Colonic mucosa (tissue), 4 donors: ENCODE measurements at regions not wholly inside any gene's neighbourhood (a gene's known extent, or its start where the extent isn't known, plus 50 kb on each side); places are given as distances from the start of the nearest gene placed in this dataset.

Experiments
- DNase-seq: peaks from one replicate; pipeline ENCODE4 v3.0.0-alpha.2; 2020
- H3K27ac ChIP-seq: fragments of 200-600 bp; one replicate; pipeline ENCODE4 v1.8.0; 2021
- H3K27me3 ChIP-seq: fragments of 200-600 bp; one replicate; pipeline ENCODE4 v1.8.0; 2021
- H3K36me3 ChIP-seq: fragments of 200-600 bp; one replicate; pipeline ENCODE4 v1.8.0; 2021
- H3K4me1 ChIP-seq: fragments of 200-600 bp; one replicate; pipeline ENCODE4 v1.8.0; 2021; ENCODE audit warnings: mild to moderate bottlenecking
- H3K4me3 ChIP-seq: fragments of 200-600 bp; one replicate; pipeline ENCODE4 v1.8.0; 2021
- H3K9ac ChIP-seq, 2 donors: one replicate each; pipeline ENCODE4 v1.7.0; 2013; ENCODE audit warnings: control low read depth in 2 of 2, low read depth in 2 of 2, low read length in 2 of 2
- H3K9me3 ChIP-seq: fragments of 200-600 bp; one replicate; pipeline ENCODE4 v1.8.0; 2021
- CTCF ChIP-seq: fragments of 200-600 bp; IDR thresholded peaks from one replicate; pipeline ENCODE4 v1.8.0; 2022; ENCODE audit warnings: antibody characterized with exemption, mild to moderate bottlenecking
- intact Hi-C: fragments of 100-400 bp; cut with DNase I; formaldehyde crosslinking; loops from one replicate; pipeline ENCODE4 v1.14.1; 2022
- donor health status: healthy.
- donor health status: DM: no; HTN: no; CAD: no.
- donor health status: DM: no; HTN: no; CAD: no.

DNA sequence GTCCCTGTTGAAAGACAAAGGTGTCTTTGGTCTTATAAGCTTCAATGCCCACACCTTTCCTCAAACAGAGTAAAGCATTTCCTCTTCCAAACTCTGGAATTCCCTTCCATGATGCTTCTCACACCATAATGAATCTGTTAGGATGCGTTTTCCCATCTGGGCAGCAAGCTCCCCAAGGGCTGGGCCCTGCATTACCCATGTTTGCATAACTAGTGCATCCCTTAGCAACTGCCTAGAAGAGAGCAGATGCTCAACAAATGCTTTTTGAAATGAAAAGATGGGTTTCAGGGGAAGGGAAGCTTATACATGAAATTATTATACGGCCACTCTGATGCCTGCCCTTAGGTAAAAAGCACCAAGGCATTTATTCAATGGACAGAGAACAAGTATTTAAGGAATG is 124.5 kb upstream of the CCL2 start:
- Histone ChIP-seq H3K4me3 (no peak overlapping the region), H3K36me3 (no peaks in the 10 kb centered on the region), H3K4me1 (no peaks in the 10 kb centered on the region), H3K27ac (no peak overlapping the region), H3K27me3 (no peaks in the 10 kb centered on the region), H3K9ac (no peak overlapping the region), H3K9me3 (no peaks in the 10 kb centered on the region)
- intact Hi-C loops = no loop called here
- no peak for TF ChIP-seq CTCF
- no peak for DNase-seq

DNA sequence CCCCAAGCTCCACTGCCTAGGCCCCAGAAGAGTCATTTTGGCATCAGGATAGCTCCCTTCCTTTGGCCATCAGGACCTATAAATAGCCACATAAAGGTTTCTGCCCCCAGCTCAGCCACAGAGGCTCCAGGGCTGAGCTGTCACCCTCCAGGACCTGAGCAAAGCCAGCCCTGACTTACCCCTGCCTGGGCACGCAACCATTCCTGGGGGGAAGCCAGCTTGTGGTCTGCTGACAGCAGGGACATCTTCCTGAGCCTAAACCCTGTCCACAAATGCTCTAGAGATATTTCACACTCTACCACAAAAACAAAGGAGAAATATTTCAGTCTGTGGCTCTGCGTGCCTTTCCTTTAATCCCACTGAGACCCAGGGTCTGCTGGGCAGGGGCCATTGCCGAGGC is 123.7 kb upstream of the CCL2 start:
- no peak overlapping the region for H3K9ac ChIP-seq
- no peaks in the 10 kb centered on the region for H3K4me1 ChIP-seq
- no peak overlapping the region for H3K4me3 ChIP-seq
- no peaks in the 10 kb centered on the region for H3K9me3 ChIP-seq
- H3K36me3 ChIP-seq = no peaks in the 10 kb centered on the region
- no peaks in the 10 kb centered on the region for H3K27me3 ChIP-seq
- no peak overlapping the region for H3K27ac ChIP-seq
- no peak for TF ChIP-seq CTCF
- intact Hi-C loops = no loop called here
- DNase-seq = no peak

DNA sequence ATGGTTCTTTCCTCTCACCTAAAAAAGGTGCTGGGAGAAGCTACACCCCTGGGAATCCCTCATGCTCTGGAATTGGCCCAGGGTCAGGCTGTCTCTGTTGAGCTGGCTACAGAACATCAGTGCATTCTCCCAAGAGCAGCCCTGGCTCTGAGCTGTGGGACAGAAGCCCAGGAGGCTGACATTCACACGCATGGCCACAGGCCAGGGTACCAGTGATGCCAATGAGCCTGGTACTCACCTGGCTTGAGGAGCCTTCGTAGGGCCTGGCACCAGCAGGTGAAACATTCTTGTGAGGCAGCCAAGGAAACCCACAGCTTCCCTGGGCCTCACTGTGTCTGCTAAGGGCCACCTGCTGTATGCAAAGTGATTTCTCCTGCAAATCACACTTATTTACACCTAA is 121.7 kb upstream of the CCL2 start:
- no peak for TF ChIP-seq CTCF
- Histone ChIP-seq H3K9me3 (no peaks in the 10 kb centered on the region), H3K36me3 (no peaks in the 10 kb centered on the region), H3K9ac (no peak overlapping the region), H3K27me3 (no peaks in the 10 kb centered on the region), H3K4me3 (no peak overlapping the region), H3K4me1 (no peaks in the 10 kb centered on the region), H3K27ac (no peak overlapping the region)
- intact Hi-C loops = no loop called here
- DNase-seq = no peak

GRCh38 chr17:34135841-34136240 is 119.2 kb upstream of the CCL2 start:
- intact Hi-C loops = no loop called here
- no peak for TF ChIP-seq CTCF
- no peak for DNase-seq

GRCh38 chr17:34140006-34140405 is 115.1 kb upstream of the CCL2 start:
- intact Hi-C loops = loop anchor here (10.0 kb wide), 1 partner anchor 355 kb away; no protein-coding TSS in a partner anchor
- Histone ChIP-seq H3K9me3 (no peaks in the 10 kb centered on the region), H3K9ac (no peak overlapping the region), H3K4me1 (no peaks in the 10 kb centered on the region), H3K4me3 (no peak overlapping the region), H3K36me3 (no peaks in the 10 kb centered on the region), H3K27me3 (no peaks in the 10 kb centered on the region), H3K27ac (no peak overlapping the region)
- no peak for TF ChIP-seq CTCF
- DNase-seq = no peak

More at GRCh38 chr17:34135841-34136240, 119.2 kb upstream of the CCL2 start:
- H3K36me3 ChIP-seq = no peaks in the 10 kb centered on the region
- H3K27ac ChIP-seq = no peak overlapping the region
- no peak overlapping the region for H3K9ac ChIP-seq
- H3K4me3 ChIP-seq = no peak overlapping the region
- H3K27me3 ChIP-seq = no peaks in the 10 kb centered on the region
- no peaks in the 10 kb centered on the region for H3K4me1 ChIP-seq
- H3K9me3 ChIP-seq = no peaks in the 10 kb centered on the region

DNA sequence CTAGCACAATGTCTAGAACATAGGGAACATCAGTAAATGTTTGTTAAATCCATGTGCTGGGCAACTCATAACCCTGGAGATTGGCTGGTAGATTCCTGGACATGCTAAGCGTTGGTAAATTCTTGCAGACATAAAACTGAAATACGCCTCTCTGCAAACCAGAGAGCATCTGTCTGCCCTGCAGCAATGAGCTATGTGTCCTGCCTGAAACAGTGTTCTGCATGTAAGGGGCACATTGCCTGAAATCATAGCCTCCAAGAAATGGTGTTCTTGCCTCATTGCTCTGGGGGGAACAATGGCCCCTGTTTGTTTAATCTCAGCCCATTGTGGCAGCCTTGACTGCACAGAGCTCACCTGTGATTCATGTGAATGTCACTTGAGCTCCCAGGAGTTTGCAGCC is 113.5 kb upstream of the CCL2 start:
- H3K9ac ChIP-seq = no peak overlapping the region
- H3K36me3 ChIP-seq = no peaks in the 10 kb centered on the region
- TF ChIP-seq CTCF = no peak
- DNase-seq = no peak
- H3K4me1 ChIP-seq = no peaks in the 10 kb centered on the region
- intact Hi-C loops = loop anchor here (10.0 kb wide), 1 partner anchor 357 kb away; no protein-coding TSS in a partner anchor
- no peak overlapping the region for H3K27ac ChIP-seq
- H3K4me3 ChIP-seq = no peak overlapping the region
- no peaks in the 10 kb centered on the region for H3K9me3 ChIP-seq
- H3K27me3 ChIP-seq = no peaks in the 10 kb centered on the region
